GM23338 (cell line): ENCODE measurements at regions not wholly inside any gene's neighbourhood (a gene's known extent, or its start where the extent isn't known, plus 50 kb on each side); places are given as distances from the start of the nearest gene placed in this dataset.

ENCODE experiments used
- CREB1 ChIP-seq: fragments of 250-450 bp; sonication (Bioruptor Pico); IDR thresholded peaks from 2 replicates; pipeline ENCODE4 v1.5.0; 2020; ENCODE audit warnings: low read depth, mild to moderate bottlenecking, moderate library complexity
- EZH2 ChIP-seq: fragments of 200-600 bp; sonication (generic); IDR thresholded peaks from one replicate; pipeline ENCODE4 v1.8.0; 2017; ENCODE audit warnings: antibody characterized with exemption, mild to moderate bottlenecking, low read depth; ENCODE audit not compliant: unreplicated experiment
- EZH2phosphoT487 ChIP-seq: fragments of 200-600 bp; sonication (generic); IDR thresholded peaks from one replicate; pipeline ENCODE4 v1.8.1; 2018; ENCODE audit warnings: antibody characterized with exemption; ENCODE audit not compliant: unreplicated experiment
- JUNB ChIP-seq: IDR thresholded peaks from one replicate; pipeline ENCODE4 v1.6.1; 2016; ENCODE audit warnings: antibody characterized with exemption; ENCODE audit not compliant: unreplicated experiment
- POLR2AphosphoS5 ChIP-seq: IDR thresholded peaks from 2 replicates; pipeline ENCODE4 v1.6.1; 2016; ENCODE audit warnings: antibody characterized with exemption, low read depth
- STAT1 ChIP-seq: IDR thresholded peaks from one replicate; pipeline ENCODE4 v1.6.1; 2016; ENCODE audit warnings: antibody characterized with exemption; ENCODE audit not compliant: unreplicated experiment
- ZNF331 ChIP-seq: fragments of 250-450 bp; sonication (Bioruptor Pico); IDR thresholded peaks from 2 replicates; pipeline ENCODE4 v1.5.0; 2020; ENCODE audit warnings: low read depth, mild to moderate bottlenecking, moderate library complexity
- TF ChIP-seq, protein P1 (sequence below), 2 experiments: fragments of 200-600 bp in 1 of 2; sonication (generic) in 1 of 2; conservative IDR thresholded peaks; 2 replicates each; pipeline versions ENCODE4 v1.5.1 to v1.6.1; 2016 to 2017; ENCODE audit warnings: antibody characterized with exemption in 2 of 2, low read depth in 2 of 2, mild to moderate bottlenecking in 2 of 2, moderate library complexity in 1 of 2
- TF ChIP-seq, protein P2 (sequence below): fragments of 250-450 bp; sonication (Bioruptor Pico); IDR thresholded peaks from 2 replicates; pipeline ENCODE4 v1.5.0; 2020; ENCODE audit warnings: mild to moderate bottlenecking, moderate library complexity
- TF ChIP-seq, protein P3 (sequence below): IDR thresholded peaks from 2 replicates; pipeline ENCODE4 v1.6.1; 2016; ENCODE audit warnings: antibody characterized with exemption
- TF ChIP-seq, protein P4 (sequence below): IDR thresholded peaks from one replicate; pipeline ENCODE4 v1.6.1; 2018; ENCODE audit warnings: antibody characterized with exemption; ENCODE audit not compliant: unreplicated experiment

GRCh38 chr18:30588673-30589164, 453.8 kb downstream of the DSC3 start:
- TF ChIP-seq, protein P1, sequence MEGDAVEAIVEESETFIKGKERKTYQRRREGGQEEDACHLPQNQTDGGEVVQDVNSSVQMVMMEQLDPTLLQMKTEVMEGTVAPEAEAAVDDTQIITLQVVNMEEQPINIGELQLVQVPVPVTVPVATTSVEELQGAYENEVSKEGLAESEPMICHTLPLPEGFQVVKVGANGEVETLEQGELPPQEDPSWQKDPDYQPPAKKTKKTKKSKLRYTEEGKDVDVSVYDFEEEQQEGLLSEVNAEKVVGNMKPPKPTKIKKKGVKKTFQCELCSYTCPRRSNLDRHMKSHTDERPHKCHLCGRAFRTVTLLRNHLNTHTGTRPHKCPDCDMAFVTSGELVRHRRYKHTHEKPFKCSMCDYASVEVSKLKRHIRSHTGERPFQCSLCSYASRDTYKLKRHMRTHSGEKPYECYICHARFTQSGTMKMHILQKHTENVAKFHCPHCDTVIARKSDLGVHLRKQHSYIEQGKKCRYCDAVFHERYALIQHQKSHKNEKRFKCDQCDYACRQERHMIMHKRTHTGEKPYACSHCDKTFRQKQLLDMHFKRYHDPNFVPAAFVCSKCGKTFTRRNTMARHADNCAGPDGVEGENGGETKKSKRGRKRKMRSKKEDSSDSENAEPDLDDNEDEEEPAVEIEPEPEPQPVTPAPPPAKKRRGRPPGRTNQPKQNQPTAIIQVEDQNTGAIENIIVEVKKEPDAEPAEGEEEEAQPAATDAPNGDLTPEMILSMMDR (conservative IDR thresholded peaks at IDR 0.05; ENCODE audit: low read depth in 2 of 2) = no peak
- TF ChIP-seq CREB1 (CRISPR knock-in tag) (no peak), POLR2AphosphoS5 (no peak), EZH2 (no peak), EZH2phosphoT487 (no peak), STAT1 (no peak), ZNF331 (no peak), JUNB (no peak)
- TF ChIP-seq, protein P2, sequence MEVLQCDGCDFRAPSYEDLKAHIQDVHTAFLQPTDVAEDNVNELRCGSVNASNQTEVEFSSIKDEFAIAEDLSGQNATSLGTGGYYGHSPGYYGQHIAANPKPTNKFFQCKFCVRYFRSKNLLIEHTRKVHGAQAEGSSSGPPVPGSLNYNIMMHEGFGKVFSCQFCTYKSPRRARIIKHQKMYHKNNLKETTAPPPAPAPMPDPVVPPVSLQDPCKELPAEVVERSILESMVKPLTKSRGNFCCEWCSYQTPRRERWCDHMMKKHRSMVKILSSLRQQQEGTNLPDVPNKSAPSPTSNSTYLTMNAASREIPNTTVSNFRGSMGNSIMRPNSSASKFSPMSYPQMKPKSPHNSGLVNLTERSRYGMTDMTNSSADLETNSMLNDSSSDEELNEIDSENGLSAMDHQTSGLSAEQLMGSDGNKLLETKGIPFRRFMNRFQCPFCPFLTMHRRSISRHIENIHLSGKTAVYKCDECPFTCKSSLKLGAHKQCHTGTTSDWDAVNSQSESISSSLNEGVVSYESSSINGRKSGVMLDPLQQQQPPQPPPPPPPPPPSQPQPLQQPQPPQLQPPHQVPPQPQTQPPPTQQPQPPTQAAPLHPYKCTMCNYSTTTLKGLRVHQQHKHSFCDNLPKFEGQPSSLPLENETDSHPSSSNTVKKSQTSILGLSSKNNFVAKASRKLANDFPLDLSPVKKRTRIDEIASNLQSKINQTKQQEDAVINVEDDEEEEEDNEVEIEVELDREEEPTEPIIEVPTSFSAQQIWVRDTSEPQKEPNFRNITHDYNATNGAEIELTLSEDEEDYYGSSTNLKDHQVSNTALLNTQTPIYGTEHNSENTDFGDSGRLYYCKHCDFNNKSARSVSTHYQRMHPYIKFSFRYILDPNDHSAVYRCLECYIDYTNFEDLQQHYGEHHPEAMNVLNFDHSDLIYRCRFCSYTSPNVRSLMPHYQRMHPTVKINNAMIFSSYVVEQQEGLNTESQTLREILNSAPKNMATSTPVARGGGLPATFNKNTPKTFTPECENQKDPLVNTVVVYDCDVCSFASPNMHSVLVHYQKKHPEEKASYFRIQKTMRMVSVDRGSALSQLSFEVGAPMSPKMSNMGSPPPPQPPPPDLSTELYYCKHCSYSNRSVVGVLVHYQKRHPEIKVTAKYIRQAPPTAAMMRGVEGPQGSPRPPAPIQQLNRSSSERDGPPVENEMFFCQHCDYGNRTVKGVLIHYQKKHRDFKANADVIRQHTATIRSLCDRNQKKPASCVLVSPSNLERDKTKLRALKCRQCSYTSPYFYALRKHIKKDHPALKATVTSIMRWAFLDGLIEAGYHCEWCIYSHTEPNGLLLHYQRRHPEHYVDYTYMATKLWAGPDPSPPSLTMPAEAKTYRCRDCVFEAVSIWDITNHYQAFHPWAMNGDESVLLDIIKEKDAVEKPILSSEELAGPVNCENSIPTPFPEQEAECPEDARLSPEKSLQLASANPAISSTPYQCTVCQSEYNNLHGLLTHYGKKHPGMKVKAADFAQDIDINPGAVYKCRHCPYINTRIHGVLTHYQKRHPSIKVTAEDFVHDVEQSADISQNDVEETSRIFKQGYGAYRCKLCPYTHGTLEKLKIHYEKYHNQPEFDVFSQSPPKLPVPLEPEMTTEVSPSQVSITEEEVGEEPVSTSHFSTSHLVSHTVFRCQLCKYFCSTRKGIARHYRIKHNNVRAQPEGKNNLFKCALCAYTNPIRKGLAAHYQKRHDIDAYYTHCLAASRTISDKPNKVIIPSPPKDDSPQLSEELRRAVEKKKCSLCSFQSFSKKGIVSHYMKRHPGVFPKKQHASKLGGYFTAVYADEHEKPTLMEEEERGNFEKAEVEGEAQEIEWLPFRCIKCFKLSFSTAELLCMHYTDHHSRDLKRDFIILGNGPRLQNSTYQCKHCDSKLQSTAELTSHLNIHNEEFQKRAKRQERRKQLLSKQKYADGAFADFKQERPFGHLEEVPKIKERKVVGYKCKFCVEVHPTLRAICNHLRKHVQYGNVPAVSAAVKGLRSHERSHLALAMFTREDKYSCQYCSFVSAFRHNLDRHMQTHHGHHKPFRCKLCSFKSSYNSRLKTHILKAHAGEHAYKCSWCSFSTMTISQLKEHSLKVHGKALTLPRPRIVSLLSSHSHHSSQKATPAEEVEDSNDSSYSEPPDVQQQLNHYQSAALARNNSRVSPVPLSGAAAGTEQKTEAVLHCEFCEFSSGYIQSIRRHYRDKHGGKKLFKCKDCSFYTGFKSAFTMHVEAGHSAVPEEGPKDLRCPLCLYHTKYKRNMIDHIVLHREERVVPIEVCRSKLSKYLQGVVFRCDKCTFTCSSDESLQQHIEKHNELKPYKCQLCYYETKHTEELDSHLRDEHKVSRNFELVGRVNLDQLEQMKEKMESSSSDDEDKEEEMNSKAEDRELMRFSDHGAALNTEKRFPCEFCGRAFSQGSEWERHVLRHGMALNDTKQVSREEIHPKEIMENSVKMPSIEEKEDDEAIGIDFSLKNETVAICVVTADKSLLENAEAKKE = no peak
- TF ChIP-seq, protein P3, sequence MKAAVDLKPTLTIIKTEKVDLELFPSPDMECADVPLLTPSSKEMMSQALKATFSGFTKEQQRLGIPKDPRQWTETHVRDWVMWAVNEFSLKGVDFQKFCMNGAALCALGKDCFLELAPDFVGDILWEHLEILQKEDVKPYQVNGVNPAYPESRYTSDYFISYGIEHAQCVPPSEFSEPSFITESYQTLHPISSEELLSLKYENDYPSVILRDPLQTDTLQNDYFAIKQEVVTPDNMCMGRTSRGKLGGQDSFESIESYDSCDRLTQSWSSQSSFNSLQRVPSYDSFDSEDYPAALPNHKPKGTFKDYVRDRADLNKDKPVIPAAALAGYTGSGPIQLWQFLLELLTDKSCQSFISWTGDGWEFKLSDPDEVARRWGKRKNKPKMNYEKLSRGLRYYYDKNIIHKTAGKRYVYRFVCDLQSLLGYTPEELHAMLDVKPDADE = no peak
- TF ChIP-seq, protein P4, sequence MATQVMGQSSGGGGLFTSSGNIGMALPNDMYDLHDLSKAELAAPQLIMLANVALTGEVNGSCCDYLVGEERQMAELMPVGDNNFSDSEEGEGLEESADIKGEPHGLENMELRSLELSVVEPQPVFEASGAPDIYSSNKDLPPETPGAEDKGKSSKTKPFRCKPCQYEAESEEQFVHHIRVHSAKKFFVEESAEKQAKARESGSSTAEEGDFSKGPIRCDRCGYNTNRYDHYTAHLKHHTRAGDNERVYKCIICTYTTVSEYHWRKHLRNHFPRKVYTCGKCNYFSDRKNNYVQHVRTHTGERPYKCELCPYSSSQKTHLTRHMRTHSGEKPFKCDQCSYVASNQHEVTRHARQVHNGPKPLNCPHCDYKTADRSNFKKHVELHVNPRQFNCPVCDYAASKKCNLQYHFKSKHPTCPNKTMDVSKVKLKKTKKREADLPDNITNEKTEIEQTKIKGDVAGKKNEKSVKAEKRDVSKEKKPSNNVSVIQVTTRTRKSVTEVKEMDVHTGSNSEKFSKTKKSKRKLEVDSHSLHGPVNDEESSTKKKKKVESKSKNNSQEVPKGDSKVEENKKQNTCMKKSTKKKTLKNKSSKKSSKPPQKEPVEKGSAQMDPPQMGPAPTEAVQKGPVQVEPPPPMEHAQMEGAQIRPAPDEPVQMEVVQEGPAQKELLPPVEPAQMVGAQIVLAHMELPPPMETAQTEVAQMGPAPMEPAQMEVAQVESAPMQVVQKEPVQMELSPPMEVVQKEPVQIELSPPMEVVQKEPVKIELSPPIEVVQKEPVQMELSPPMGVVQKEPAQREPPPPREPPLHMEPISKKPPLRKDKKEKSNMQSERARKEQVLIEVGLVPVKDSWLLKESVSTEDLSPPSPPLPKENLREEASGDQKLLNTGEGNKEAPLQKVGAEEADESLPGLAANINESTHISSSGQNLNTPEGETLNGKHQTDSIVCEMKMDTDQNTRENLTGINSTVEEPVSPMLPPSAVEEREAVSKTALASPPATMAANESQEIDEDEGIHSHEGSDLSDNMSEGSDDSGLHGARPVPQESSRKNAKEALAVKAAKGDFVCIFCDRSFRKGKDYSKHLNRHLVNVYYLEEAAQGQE = no peak
